ENCODE measurements at regions not wholly inside any gene's neighbourhood (a gene's known extent, or its start where the extent isn't known, plus 50 kb on each side); places are given as distances from the start of the nearest gene placed in this dataset.

DNA sequence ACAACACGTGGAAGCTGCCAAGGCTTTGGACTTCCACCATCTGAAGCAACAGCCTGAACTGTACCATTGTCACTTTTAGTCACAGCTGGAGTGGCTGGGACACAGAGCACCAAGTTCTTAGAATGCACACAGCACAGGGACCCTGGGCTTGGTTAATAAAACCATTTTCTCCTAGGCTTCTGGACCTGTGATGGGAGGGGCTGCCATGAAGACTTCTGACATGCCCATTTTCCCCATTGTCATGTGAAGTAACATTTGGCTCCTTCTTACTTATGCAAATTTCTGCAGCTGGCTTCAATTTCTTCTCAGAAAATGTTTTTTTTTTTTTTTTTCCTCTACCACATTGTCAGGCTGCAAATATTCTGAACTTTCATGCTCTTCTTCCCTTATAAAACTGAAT lies 138.6 kb upstream of the BRINP3 start:
- no peaks in the 10 kb centered on the region for H3K9me3 ChIP-seq
- H3K4me3 ChIP-seq = no peak overlapping the region
- H3K27me3 ChIP-seq = no peaks in the 10 kb centered on the region
- H3K27ac ChIP-seq = no peak overlapping the region
- no peak for DNase-seq (ENCODE audit: low spot score in 2 of 2)
- no peaks in the 10 kb centered on the region for H3K36me3 ChIP-seq
- no peaks in the 10 kb centered on the region for H3K4me1 ChIP-seq
- TF ChIP-seq POLR2A (IDR thresholded peaks at IDR 0.05) = no peak
- no peak for TF ChIP-seq EP300 (IDR thresholded peaks at IDR 0.05)
- no peak for TF ChIP-seq POLR2AphosphoS5 (IDR thresholded peaks at IDR 0.05)
- TF ChIP-seq, protein P1, sequence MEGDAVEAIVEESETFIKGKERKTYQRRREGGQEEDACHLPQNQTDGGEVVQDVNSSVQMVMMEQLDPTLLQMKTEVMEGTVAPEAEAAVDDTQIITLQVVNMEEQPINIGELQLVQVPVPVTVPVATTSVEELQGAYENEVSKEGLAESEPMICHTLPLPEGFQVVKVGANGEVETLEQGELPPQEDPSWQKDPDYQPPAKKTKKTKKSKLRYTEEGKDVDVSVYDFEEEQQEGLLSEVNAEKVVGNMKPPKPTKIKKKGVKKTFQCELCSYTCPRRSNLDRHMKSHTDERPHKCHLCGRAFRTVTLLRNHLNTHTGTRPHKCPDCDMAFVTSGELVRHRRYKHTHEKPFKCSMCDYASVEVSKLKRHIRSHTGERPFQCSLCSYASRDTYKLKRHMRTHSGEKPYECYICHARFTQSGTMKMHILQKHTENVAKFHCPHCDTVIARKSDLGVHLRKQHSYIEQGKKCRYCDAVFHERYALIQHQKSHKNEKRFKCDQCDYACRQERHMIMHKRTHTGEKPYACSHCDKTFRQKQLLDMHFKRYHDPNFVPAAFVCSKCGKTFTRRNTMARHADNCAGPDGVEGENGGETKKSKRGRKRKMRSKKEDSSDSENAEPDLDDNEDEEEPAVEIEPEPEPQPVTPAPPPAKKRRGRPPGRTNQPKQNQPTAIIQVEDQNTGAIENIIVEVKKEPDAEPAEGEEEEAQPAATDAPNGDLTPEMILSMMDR (IDR thresholded peaks at IDR 0.05) = no peak
- 67% methylated on average over 1 of the region's 1 CpG for WGBS

DNA sequence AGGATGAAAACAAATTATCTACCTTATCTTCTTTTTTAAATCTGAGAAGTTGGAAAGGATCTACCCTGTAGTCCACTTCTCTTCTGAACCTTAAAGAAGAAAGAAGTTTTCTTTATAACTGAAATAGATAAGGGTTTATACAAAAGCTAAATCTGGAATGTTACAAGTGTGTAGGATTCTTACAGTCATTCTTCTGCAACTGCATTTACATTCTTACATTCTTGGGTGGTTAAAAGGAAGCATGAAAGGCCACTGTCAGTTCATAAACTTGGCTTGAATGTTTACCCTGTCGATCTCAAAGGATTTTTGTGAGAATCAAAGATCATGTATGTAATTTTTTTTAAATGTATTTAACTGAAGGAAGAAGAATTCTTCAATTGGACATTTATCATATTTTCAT lies 142.1 kb upstream of the BRINP3 start:
- TF ChIP-seq EP300 (IDR thresholded peaks at IDR 0.05) = no peak
- TF ChIP-seq, protein P1 (IDR thresholded peaks at IDR 0.05) = no peak
- no peak for TF ChIP-seq POLR2AphosphoS5 (IDR thresholded peaks at IDR 0.05)
- no peak for TF ChIP-seq POLR2A (IDR thresholded peaks at IDR 0.05)
- Histone ChIP-seq H3K9me3 (no peaks in the 10 kb centered on the region), H3K36me3 (no peaks in the 10 kb centered on the region), H3K27ac (no peak overlapping the region), H3K4me3 (no peak overlapping the region), H3K4me1 (no peaks in the 10 kb centered on the region), H3K27me3 (no peaks in the 10 kb centered on the region)
- DNase-seq (ENCODE audit: low spot score in 2 of 2) = no peak
- WGBS = 51% methylated on average over 1 of the region's 1 CpG

DNA sequence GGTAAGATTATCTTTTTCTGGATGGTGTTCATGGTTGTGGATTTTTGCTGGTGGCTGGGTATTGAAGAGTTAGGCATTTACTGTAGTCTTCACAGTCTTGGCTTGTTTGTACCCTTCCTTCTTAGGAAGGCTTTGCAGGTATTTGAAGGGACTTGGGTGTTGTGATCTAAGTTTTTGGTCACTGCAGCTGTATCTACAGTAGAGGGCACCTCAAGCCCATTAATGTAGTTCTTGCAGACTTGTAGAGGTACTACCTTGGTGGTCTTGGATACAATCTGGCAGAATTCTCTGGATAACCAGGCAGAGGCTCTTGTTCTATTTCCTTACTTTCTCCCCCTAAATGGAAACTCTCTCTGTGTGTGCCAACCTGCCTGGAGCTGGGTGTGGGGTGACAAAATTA lies 155.8 kb upstream of the BRINP3 start:
- Histone ChIP-seq H3K4me3 (no peak overlapping the region), H3K4me1 (no peaks in the 10 kb centered on the region), H3K36me3 (no peaks in the 10 kb centered on the region), H3K27ac (no peak overlapping the region), H3K27me3 (no peaks in the 10 kb centered on the region), H3K9me3 (no peaks in the 10 kb centered on the region)
- DNase-seq (ENCODE audit: low spot score in 2 of 2) = no peak
- TF ChIP-seq, protein P1 (IDR thresholded peaks at IDR 0.05) = no peak
- TF ChIP-seq POLR2A (IDR thresholded peaks at IDR 0.05) (no peak), EP300 (IDR thresholded peaks at IDR 0.05) (no peak), POLR2AphosphoS5 (IDR thresholded peaks at IDR 0.05) (no peak)

DNA sequence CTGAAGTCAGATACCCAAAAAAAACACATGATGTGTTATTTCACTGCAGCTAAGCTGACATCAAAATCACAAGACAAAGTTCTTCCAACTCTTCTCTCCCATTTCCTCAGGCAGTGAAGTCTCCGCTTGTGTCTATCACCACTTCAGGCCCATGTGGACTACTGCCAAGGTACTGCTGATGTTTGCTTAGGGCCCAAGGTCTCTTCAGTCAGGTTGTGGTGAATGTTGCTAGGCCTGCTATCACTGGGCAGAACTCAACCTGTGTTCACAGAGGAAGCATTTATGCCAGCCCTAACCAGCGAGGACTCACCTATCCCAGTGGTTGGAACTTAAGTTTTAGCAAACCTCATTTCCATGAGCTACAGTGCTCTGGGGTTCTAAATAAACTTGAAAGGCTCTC lies 156.5 kb upstream of the BRINP3 start:
- DNase-seq (ENCODE audit: low spot score in 2 of 2) = no peak
- H3K9me3 ChIP-seq = no peaks in the 10 kb centered on the region
- TF ChIP-seq, protein P1 (IDR thresholded peaks at IDR 0.05) = no peak
- no peak for TF ChIP-seq POLR2AphosphoS5 (IDR thresholded peaks at IDR 0.05)
- TF ChIP-seq POLR2A (IDR thresholded peaks at IDR 0.05) = no peak
- TF ChIP-seq EP300 (IDR thresholded peaks at IDR 0.05) = no peak

DNA sequence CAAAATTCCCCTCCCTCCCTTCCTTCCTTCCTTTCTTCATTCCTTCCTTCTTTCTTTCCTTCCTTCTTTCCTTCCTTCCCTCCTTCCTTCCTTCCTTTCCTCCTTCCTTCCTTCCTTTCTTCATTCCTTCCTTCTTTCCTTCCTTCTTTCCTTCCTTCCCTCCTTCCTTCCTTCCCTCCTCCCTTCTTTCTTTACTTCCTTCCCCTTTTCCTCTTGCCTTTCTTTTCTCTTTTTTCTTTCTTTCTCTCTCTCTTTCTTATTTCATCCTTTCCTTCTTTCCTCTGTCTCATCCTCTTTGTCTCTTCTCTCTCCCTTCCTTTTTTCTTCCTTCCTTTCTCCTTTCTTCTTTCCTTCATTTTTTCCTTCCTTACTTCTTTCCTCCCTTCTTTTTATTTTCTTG lies 171.9 kb upstream of the BRINP3 start:
- DNase-seq (ENCODE audit: low spot score in 2 of 2) = no peak
- TF ChIP-seq EP300 (IDR thresholded peaks at IDR 0.05) = no peak
- no peak for TF ChIP-seq POLR2A (IDR thresholded peaks at IDR 0.05)
- TF ChIP-seq, protein P1 (IDR thresholded peaks at IDR 0.05) = no peak
- TF ChIP-seq POLR2AphosphoS5 (IDR thresholded peaks at IDR 0.05) = no peak
- Histone ChIP-seq H3K27ac (no peak overlapping the region), H3K27me3 (no peaks in the 10 kb centered on the region), H3K4me1 (no peaks in the 10 kb centered on the region), H3K9me3 (no peaks in the 10 kb centered on the region), H3K4me3 (no peak overlapping the region), H3K36me3 (no peaks in the 10 kb centered on the region)

More for the DNA sequence above, 156.5 kb upstream of the BRINP3 start:
- 80% methylated on average over 2 of the region's 2 CpGs for WGBS
- H3K27me3 ChIP-seq = no peaks in the 10 kb centered on the region
- H3K4me3 ChIP-seq = no peak overlapping the region
- H3K36me3 ChIP-seq = no peaks in the 10 kb centered on the region
- H3K27ac ChIP-seq = no peak overlapping the region
- H3K4me1 ChIP-seq = no peaks in the 10 kb centered on the region

All from suprapubic skin (tissue), 4 donors.